MM.1S (cell line): ENCODE measurements at regions not wholly inside any gene's neighbourhood (a gene's known extent, or its start where the extent isn't known, plus 50 kb on each side); places are given as distances from the start of the nearest gene placed in this dataset.

Source experiments
- DNase-seq: peaks from one replicate; pipeline ENCODE4 v3.0.0-alpha.2; 2015
- H2AFZ ChIP-seq: fragments of 300-600 bp; sonication (generic); 2 replicates; pipeline ENCODE4 v1.6.0; 2016; ENCODE audit warnings: antibody characterized with exemption, low read length
- H3F3A ChIP-seq: fragments of 300-600 bp; sonication (generic); 2 replicates; pipeline ENCODE4 v1.6.1; 2016; ENCODE audit warnings: mild to moderate bottlenecking, antibody characterized with exemption, low read length, moderate library complexity, mixed read lengths; ENCODE audit not compliant: insufficient read depth
- H3K27ac ChIP-seq: fragments of 300-600 bp; sonication (generic); 2 replicates; pipeline ENCODE4 v1.5.1; 2016; ENCODE audit warnings: mild to moderate bottlenecking, low read length
- H3K27me3 ChIP-seq: fragments of 300-600 bp; sonication (generic); replicated peaks from 2 replicates; pipeline ENCODE4 v1.6.0; 2016; ENCODE audit warnings: low read length; ENCODE audit not compliant: insufficient read depth
- H3K36me3 ChIP-seq: fragments of 300-600 bp; sonication (generic); replicated peaks from 2 replicates; pipeline ENCODE4 v1.6.1; 2016; ENCODE audit warnings: mild to moderate bottlenecking, low read length, mixed read lengths; ENCODE audit not compliant: insufficient read depth
- H3K4me1 ChIP-seq: fragments of 300-600 bp; sonication (generic); 2 replicates; pipeline ENCODE4 v1.6.1; 2016; ENCODE audit warnings: low read length, mixed read lengths
- H3K4me2 ChIP-seq: fragments of 300-600 bp; sonication (generic); 2 replicates; pipeline ENCODE4 v1.6.0; 2016; ENCODE audit warnings: low read depth, low read length
- H3K4me3 ChIP-seq: fragments of 300-600 bp; sonication (generic); 2 replicates; pipeline ENCODE4 v1.5.1; 2016; ENCODE audit warnings: low read length, mixed read lengths
- H3K79me2 ChIP-seq: fragments of 300-600 bp; sonication (generic); 2 replicates; pipeline ENCODE4 v1.6.1; 2016; ENCODE audit warnings: mixed run types, low read length, mixed read lengths
- H3K9ac ChIP-seq: fragments of 300-600 bp; sonication (generic); 2 replicates; pipeline ENCODE4 v1.6.1; 2016; ENCODE audit warnings: low read length, mixed read lengths
- H3K9me2 ChIP-seq: fragments of 300-600 bp; sonication (generic); replicated peaks from 2 replicates; pipeline ENCODE4 v1.6.1; 2016; ENCODE audit warnings: mild to moderate bottlenecking, low read length, mixed read lengths; ENCODE audit not compliant: insufficient read depth
- H3K9me3 ChIP-seq: fragments of 300-600 bp; sonication (generic); replicated peaks from 2 replicates; pipeline ENCODE4 v1.6.1; 2016; ENCODE audit warnings: mild to moderate bottlenecking, low read length, mixed read lengths; ENCODE audit not compliant: insufficient read depth
- H4K20me1 ChIP-seq: fragments of 300-600 bp; sonication (generic); 2 replicates; pipeline ENCODE4 v1.6.1; 2016; ENCODE audit warnings: mild to moderate bottlenecking, low read length, moderate library complexity, mixed read lengths; ENCODE audit not compliant: insufficient read depth
- EZH2 ChIP-seq: fragments of 300-600 bp; sonication (generic); optimal IDR thresholded peaks from 2 replicates; pipeline ENCODE3; 2017; ENCODE audit warnings: low read depth, mild to moderate bottlenecking, antibody characterized with exemption, low read length, mixed read lengths
- EZH2phosphoT487 ChIP-seq: fragments of 300-600 bp; sonication (generic); IDR thresholded peaks from 2 replicates; pipeline ENCODE4 v1.6.1; 2018; ENCODE audit warnings: antibody characterized with exemption, low read length
- TF ChIP-seq, protein P1 (sequence below): fragments of 300-600 bp; sonication (generic); IDR thresholded peaks from 2 replicates; pipeline ENCODE4 v1.5.1; 2016; ENCODE audit warnings: antibody characterized with exemption, low read length, mixed read lengths

GRCh38 chr20:57939499-57939898, 229.7 kb upstream of the PMEPA1 start:
- Histone ChIP-seq H3K4me1 (no peaks in the 10 kb centered on the region), H3K4me3 (no peak overlapping the region), H3K9me2 (no peaks in the 10 kb centered on the region), H3K79me2 (no peaks in the 10 kb centered on the region), H3K9me3 (no peaks in the 10 kb centered on the region), H3K4me2 (no peak overlapping the region), H2AFZ (no peak overlapping the region), H3K27ac (no peak overlapping the region), H3F3A (no peaks in the 10 kb centered on the region), H3K27me3 (peaks cover 100% of the 10 kb centered on the region), H3K36me3 (no peaks in the 10 kb centered on the region), H3K9ac (no peak overlapping the region), H4K20me1 (no peaks in the 10 kb centered on the region)
- DNase-seq = no peak
- TF ChIP-seq EZH2 (no peak), EZH2phosphoT487 (no peak)
- TF ChIP-seq, protein P1, sequence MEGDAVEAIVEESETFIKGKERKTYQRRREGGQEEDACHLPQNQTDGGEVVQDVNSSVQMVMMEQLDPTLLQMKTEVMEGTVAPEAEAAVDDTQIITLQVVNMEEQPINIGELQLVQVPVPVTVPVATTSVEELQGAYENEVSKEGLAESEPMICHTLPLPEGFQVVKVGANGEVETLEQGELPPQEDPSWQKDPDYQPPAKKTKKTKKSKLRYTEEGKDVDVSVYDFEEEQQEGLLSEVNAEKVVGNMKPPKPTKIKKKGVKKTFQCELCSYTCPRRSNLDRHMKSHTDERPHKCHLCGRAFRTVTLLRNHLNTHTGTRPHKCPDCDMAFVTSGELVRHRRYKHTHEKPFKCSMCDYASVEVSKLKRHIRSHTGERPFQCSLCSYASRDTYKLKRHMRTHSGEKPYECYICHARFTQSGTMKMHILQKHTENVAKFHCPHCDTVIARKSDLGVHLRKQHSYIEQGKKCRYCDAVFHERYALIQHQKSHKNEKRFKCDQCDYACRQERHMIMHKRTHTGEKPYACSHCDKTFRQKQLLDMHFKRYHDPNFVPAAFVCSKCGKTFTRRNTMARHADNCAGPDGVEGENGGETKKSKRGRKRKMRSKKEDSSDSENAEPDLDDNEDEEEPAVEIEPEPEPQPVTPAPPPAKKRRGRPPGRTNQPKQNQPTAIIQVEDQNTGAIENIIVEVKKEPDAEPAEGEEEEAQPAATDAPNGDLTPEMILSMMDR = no peak

GRCh38 chr20:57938158-57939108, 228.6 kb upstream of the PMEPA1 start:
- no peaks in the 10 kb centered on the region for H3K9me2 ChIP-seq

GRCh38 chr20:57936636-57937385, 227.0 kb upstream of the PMEPA1 start:
- Histone ChIP-seq H4K20me1 (no peaks in the 10 kb centered on the region), H3K9me3 (no peaks in the 10 kb centered on the region), H3K4me2 (no peak overlapping the region), H3K4me3 (no peak overlapping the region), H3K9me2 (no peaks in the 10 kb centered on the region), H3K79me2 (no peaks in the 10 kb centered on the region), H3K27me3 (peaks cover 100% of the 10 kb centered on the region), H2AFZ (no peak overlapping the region), H3K9ac (no peak overlapping the region), H3F3A (no peaks in the 10 kb centered on the region), H3K27ac (no peak overlapping the region), H3K36me3 (no peaks in the 10 kb centered on the region), H3K4me1 (no peaks in the 10 kb centered on the region)
- TF ChIP-seq, protein P1 = no peak
- TF ChIP-seq EZH2 = no peak
- TF ChIP-seq EZH2phosphoT487 = no peak
- DNase-seq = no peak

More at GRCh38 chr20:57938158-57939108, 228.6 kb upstream of the PMEPA1 start:
- H4K20me1 ChIP-seq = no peaks in the 10 kb centered on the region
- H3K4me1 ChIP-seq = no peaks in the 10 kb centered on the region
- no peak for TF ChIP-seq EZH2
- TF ChIP-seq, protein P1 = no peak
- TF ChIP-seq EZH2phosphoT487 = no peak
- no peak overlapping the region for H3K4me3 ChIP-seq
- no peaks in the 10 kb centered on the region for H3K79me2 ChIP-seq
- H3K36me3 ChIP-seq = no peaks in the 10 kb centered on the region
- no peak overlapping the region for H2AFZ ChIP-seq
- DNase-seq = no peak
- H3F3A ChIP-seq = no peaks in the 10 kb centered on the region
- H3K9me3 ChIP-seq = no peaks in the 10 kb centered on the region
- H3K27ac ChIP-seq = no peak overlapping the region
- H3K27me3 ChIP-seq = peaks cover 100% of the 10 kb centered on the region
- no peak overlapping the region for H3K9ac ChIP-seq
- H3K4me2 ChIP-seq = no peak overlapping the region
